KOPT-K1 (cell line): ENCODE measurements at regions not wholly inside any gene's neighbourhood (a gene's known extent, or its start where the extent isn't known, plus 50 kb on each side); places are given as distances from the start of the nearest gene placed in this dataset.

ENCODE experiments used
- H3K27ac ChIP-seq: fragments of 200-600 bp; sonication (generic); 2 replicates; pipeline ENCODE4 v1.5.1; 2016; ENCODE audit warnings: antibody characterized with exemption, mild to moderate bottlenecking, low read depth, low read length; ENCODE audit not compliant: poor library complexity, severe bottlenecking
- H3K36me3 ChIP-seq: fragments of 200-600 bp; sonication (generic); 2 replicates; pipeline ENCODE4 v1.5.1; 2017; ENCODE audit warnings: antibody characterized with exemption, mild to moderate bottlenecking, low read length, moderate library complexity; ENCODE audit not compliant: insufficient read depth
- H3K9me3 ChIP-seq: fragments of 200-600 bp; sonication (generic); 2 replicates; pipeline ENCODE4 v1.5.1; 2017; ENCODE audit warnings: antibody characterized with exemption, low read length, mild to moderate bottlenecking; ENCODE audit not compliant: insufficient read depth, poor library complexity, severe bottlenecking

DNA sequence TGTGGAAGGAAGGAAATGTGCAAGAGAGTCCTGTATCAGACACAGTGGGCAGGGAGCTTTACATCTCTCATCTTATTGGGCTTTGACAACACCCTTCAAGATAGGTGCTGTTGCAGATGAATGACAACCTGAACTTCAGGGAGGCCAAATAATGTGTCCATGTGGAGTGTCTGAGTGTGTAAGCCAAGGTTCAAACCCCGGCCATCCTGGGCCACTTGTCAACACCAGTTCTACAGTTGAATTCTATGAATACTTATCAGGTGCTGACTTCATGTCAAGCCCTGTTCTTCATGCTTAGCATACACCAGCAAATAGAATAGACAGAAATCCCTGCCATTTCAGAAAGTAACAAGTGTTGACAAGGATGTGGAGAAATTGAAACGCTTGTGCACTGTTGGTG is 354.4 kb downstream of the KCNRG start:
- Histone ChIP-seq H3K36me3 (no peaks in the 10 kb centered on the region), H3K9me3 (no peaks in the 10 kb centered on the region), H3K27ac (no peak overlapping the region)

DNA sequence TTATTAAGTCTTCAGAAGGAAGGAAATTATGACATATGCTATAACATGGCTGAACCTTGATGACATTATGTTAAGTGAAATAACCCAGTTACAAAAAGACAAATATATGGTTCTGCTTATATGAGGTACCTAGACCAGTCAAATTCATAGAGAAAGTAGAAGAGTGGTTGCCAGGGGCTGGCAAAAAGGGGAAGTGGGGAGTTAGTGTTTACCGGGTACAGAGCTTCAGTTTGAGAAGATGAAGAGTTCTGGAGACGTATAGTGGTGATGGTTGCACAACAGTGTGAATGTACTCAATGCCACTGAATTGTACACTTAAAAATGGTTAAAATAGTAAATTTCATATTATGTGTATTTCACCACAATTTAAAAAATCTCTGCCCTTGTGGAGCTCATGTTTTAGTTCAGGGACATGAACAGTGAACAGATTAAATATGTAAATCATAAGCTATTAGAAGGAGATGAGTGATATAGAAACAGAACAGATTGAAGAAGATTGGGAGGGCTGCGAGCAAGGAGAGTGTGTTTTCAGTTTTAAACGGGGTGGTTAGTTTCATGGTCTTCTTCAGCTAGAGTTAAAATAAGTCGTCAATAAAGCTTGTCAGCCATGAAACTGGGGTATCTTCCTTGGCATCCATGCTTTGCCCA is 355.2 kb downstream of the KCNRG start:
- Histone ChIP-seq H3K9me3 (no peaks in the 10 kb centered on the region), H3K27ac (no peak overlapping the region), H3K36me3 (no peaks in the 10 kb centered on the region)

DNA sequence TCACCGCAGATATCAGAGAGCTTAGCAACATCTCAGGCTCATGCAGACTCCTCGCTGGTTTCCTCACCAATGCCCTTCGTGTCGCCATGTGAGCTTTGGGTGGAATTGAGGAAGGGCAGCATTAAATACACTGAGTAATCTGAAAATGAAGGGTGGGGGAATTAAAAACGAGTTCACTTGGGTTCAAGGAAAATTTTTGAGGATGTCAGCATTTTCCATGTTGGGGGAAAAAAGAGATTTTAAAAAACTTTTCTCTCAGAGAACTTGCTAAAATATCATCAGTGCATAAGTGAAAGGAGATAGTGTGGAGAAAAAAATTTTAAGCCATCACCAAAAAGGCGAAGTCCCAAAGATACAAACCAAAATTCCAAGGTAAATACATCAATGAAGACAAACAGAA is 359.3 kb downstream of the KCNRG start:
- Histone ChIP-seq H3K36me3 (no peaks in the 10 kb centered on the region), H3K9me3 (peaks cover 2% of the 10 kb centered on the region), H3K27ac (no peak overlapping the region)

DNA sequence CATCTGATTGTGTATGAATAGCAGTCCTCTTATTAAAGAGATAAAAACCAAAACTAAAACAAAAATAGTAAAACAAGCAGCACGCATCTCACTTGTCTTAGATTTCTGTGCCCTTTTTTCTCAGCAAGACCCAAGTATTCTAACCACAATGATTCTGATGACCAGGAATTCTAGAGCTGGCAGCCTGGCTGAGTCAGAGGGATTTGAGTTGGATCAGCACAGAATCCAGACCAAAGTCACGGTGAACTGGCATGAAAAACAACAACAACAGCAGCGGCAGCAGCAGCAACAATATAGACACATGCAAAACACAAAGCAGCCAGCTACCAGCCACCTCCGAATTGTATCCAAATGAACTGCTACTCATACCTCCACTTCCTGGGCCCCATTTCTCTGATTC is 360.5 kb downstream of the KCNRG start:
- Histone ChIP-seq H3K36me3 (no peaks in the 10 kb centered on the region), H3K9me3 (peaks cover 15% of the 10 kb centered on the region), H3K27ac (peak overlapping the region; percentile 40)

DNA sequence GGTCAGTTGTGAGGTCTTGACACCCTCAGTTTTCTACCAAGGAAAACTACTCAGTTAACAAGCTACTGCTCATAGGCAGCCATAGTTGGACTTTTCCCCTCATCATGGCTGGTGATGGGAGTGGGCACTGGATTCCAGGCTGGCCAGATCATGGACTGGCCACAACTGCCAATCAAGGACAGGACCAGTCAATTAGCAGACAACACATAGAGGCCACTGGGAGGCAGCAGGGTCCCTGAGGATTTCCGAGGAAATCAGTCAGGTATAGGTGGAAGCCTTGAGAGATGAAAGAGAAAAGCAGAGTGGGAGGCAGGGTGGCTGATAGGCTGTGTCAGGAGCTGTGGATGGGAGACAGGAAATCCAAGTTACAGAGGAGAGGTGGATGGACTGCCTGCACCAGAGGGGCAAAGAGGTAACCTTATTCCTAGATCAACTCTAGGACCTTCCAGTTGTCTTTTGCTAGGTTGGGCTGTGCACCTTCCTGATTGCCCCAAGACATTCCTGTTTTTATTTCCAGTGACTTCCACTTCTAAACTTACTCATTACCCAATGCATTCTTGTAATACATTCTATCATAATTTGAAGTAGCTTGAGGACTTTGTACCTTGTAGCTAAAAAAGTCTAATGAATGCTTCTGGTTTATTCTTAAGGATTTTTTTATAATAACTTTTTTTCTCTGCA is 361.8 kb downstream of the KCNRG start:
- H3K36me3 ChIP-seq: no peaks in the 10 kb centered on the region
- H3K9me3 ChIP-seq: peaks cover 28% of the 10 kb centered on the region
- H3K27ac ChIP-seq: no peak overlapping the region

DNA sequence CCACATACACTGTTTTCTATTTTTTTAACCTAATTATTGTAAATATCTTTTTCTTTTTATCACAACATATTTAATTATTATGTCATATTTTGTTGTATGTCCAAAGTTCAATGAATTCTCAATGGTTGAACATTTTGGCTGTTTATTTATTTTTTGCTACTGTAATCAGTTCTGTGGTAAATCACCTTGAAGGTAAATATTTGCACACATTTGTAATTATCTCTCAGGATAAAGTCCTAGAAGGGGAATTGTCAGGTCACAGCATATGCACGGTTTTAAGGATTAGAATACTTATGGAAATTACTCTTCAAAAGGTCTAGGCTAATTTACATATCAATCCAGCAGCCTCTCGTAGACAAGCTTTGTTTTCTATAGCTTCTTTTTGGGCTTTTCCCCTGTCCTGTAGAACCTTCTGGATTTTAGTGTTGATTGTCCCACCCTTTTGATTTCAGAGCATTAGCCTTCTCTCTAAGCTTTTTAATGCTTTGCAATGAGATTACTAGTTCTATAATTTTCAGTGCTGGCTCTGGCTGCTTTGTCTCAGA is 362.6 kb downstream of the KCNRG start:
- peaks cover 33% of the 10 kb centered on the region for H3K9me3 ChIP-seq
- peak overlapping the region; percentile 62 for H3K27ac ChIP-seq
- H3K36me3 ChIP-seq: no peaks in the 10 kb centered on the region

DNA sequence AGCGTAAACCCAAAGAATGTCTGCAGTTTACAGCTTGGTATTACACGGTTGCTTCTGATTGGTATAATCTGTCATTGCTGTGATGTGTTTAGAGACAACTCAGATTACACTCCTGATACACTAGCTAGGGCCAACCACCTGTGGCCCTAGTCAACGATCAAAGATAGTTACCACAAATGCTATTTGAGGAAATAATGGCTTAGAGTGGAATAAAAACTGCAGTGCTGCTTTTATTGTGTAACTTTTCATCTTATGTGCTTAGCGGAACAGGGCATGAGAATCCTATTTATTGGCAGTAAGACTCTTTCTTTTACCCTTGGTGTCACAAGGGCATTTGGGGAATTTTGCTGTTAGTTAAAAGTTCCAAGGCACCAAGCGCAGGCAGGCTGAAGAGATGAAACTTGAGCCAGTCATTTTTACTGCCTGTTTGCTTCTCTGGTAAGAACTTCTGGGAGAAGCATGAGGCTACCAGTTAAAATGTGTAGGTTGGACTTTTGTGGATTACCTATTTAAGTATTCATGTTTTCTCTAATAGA is 363.3 kb downstream of the KCNRG start:
- peaks cover 33% of the 10 kb centered on the region for H3K9me3 ChIP-seq
- peak overlapping the region; percentile 62 for H3K27ac ChIP-seq
- H3K36me3 ChIP-seq: no peaks in the 10 kb centered on the region

DNA sequence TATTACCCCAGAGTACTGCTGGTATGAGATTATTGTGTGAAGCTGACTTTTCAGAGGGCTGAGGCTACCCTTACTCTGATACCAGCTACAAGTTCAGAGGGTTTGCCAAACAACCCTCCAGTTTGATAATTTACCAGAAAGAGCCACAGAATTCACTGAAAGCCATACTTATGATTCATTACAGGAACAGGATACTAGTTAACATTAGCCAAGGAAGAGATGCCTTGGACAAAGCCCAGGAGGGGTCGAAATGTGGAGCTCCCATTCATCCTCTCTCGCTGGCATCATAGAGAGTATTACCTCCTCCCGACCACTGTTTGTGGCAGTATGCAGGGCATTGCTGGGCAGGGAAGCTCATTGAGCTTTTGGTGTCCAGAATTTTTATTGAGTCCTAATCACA is 364.3 kb downstream of the KCNRG start:
- Histone ChIP-seq H3K27ac (no peak overlapping the region), H3K36me3 (no peaks in the 10 kb centered on the region), H3K9me3 (peaks cover 33% of the 10 kb centered on the region)

DNA sequence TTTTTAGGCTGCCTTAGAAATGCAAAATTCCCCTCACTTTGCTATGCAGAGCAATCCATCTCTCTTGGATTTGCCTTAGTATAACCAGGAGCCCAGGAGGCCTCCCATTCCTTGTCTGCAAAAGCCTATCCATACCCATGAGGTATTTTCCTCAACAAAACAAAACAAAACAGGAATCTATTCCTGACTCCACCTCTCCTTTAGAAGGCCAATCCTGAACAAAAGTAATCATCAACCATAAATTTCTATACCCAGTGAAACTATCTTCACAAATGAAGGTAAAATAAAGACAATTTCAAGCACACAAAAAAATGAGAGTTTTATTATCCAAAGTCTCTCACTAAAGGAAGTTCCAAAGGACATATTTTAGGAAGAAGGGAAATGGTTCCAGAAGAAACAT is 365.7 kb downstream of the KCNRG start:
- H3K9me3 ChIP-seq: peaks cover 33% of the 10 kb centered on the region
- no peaks in the 10 kb centered on the region for H3K36me3 ChIP-seq
- no peak overlapping the region for H3K27ac ChIP-seq

DNA sequence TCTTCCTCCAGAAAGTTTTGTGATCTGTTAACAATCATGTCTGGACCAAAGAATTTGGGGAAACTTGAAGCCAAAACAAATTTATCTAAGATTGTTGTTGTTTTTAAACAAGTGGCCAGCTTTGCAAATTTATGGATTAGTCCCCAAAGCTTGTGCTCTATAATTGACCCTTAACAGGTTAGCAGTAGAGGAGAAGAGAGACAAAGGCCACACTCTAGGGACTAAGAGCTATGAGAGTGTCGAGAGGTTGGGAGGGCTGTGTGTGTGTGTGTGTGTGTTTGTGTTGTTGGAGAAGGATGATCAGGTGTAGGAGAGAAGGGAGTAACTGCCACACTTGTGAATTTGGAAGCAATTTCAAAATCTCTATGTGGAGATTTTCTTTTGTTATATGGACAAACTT is 367.3 kb downstream of the KCNRG start:
- no peaks in the 10 kb centered on the region for H3K36me3 ChIP-seq

DNA sequence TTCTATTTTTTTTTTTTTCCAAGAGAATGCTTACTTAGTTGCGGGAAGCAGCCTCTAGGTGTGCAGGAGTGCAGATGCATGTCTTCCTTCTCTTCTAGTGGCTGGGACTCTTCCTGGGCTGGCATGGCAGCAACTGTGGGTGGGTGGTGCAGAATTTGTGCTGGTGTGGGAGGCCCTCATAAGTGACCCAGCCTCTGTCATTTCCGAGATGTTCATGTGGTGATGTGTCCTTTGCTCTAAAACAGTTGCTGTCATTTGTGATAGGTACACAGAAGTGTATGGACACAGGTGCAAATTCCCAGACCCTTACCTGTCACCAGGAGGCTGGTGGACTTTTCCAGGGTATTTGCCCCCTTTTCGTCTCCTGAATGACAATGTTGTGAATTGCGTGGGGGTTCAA is 367.7 kb downstream of the KCNRG start:
- Histone ChIP-seq H3K36me3 (no peaks in the 10 kb centered on the region), H3K27ac (no peak overlapping the region), H3K9me3 (peaks cover 33% of the 10 kb centered on the region)

More for the DNA sequence above, 367.3 kb downstream of the KCNRG start:
- Histone ChIP-seq H3K27ac (no peak overlapping the region), H3K9me3 (peaks cover 33% of the 10 kb centered on the region)

DNA sequence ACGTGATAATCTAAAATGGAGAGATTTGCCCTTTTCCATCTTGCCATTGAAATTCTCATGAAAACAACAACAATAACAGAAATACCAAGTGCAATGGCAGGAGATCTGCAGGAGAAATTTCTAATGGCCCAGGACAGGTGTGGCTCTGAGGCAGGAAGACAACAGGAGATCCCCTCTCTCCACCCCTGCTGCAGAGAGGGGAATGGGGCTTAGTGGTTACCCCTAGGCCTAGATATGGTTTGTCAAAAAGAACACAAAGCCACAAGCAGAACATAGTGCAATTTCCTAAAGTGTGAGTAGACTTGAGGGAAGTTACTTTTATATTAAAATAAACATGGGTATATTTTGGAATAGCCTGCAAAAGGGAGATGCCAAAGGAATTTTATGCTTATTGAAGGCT is 369.5 kb downstream of the KCNRG start:
- H3K36me3 ChIP-seq: no peaks in the 10 kb centered on the region
- no peak overlapping the region for H3K27ac ChIP-seq
- H3K9me3 ChIP-seq: peaks cover 29% of the 10 kb centered on the region

DNA sequence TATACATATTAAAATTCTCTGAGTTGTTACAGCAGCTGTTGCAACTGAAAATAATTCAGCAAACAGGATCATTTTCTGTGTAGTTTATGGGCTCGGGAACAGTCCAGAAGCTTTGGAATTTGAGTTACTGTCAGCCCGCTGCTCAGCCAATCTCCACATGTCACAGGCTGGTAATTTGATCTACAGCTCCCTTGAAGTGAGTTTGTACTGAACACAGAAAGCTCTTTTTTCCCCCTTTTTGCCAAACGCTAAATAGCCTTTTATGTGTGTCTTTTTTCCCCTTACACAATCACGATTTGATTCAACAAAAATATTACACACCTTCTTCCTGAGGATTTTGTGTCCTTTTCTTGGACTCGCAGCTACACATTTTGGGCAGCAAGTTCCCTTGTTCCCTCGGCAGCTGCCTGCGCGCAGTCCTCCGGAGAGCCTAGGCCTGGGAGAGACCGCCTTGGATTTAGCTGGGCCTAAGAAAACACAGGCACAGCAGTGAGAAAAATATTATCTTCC is 371.4 kb downstream of the KCNRG start:
- peak overlapping the region; percentile 41 for H3K27ac ChIP-seq

DNA sequence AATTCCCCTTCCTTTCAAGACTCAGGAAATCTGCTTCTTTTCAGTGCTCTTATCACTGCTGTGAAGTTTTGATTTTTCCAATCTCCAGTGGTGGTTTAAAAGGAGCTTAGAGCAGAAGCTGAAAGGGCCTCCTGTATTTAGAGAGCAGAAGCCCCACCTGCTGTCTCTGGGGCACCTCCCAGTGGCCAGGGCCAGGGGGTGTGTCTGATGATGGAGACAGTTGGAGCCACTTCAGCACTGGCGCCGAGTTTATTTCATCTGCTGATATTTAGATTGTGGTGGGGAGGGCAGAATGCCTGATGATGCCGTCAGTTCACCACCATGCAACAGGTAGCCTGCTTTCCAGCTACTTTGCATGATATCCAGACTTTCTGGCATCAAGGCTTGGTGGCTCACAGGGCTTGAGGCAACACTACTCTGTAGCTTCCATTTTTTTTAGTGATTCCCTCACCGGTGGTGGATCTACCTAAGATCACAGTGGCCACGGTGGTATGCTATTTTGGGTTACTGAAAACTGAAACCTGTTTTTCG is 371.9 kb downstream of the KCNRG start:
- Histone ChIP-seq H3K27ac (peak overlapping the region; percentile 41), H3K9me3 (peaks cover 5% of the 10 kb centered on the region), H3K36me3 (no peaks in the 10 kb centered on the region)

More for the DNA sequence above, 371.4 kb downstream of the KCNRG start:
- no peaks in the 10 kb centered on the region for H3K36me3 ChIP-seq
- peaks cover 10% of the 10 kb centered on the region for H3K9me3 ChIP-seq

DNA sequence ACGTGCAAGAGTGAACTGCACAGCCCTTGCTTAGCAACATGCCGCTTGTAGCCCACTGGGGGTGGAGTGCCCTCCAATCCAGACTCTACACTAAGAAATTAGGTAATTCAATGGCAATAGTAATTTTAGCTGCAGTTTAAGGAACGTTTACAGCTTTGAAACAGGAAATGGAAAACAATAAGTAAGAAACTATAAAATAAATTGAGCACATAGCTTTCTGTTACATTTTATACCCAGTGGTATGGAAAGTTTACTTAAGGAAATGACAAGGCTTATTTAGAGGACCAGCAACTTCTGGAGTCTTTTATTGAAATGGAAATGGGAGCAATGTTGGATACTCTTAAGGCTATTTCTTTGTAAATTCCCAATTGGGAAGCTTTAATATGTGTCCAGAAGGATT is 373.2 kb downstream of the KCNRG start:
- Histone ChIP-seq H3K36me3 (no peaks in the 10 kb centered on the region), H3K9me3 (no peaks in the 10 kb centered on the region), H3K27ac (no peak overlapping the region)
